ENCODE measurements at regions not wholly inside any gene's neighbourhood (a gene's known extent, or its start where the extent isn't known, plus 50 kb on each side); places are given as distances from the start of the nearest gene placed in this dataset.
"Not testable (repeated sequence)": the region's sequence is repeated elsewhere in the genome, so short reads cannot be mapped to it uniquely, and the experiment has no call there.

- DNase-seq (ENCODE audit: extremely low spot score, insufficient read length, low read depth), result no peak
- FAIRE-seq, result no peak
Measured at GRCh38 chr14:29982171-29982570, 54.5 kb upstream of the PRKD1 start.

- FAIRE-seq, result no peak
- DNase-seq (ENCODE audit: extremely low spot score, insufficient read length, low read depth), result no peak
Measured at GRCh38 chr14:29982993-29983392, 55.3 kb upstream of the PRKD1 start.

GRCh38 chr14:29990344-29990857 lies 62.8 kb upstream of the PRKD1 start:
- not testable (repeated sequence) for DNase-seq (ENCODE audit: extremely low spot score, insufficient read length, low read depth); FAIRE-seq

- DNase-seq (ENCODE audit: extremely low spot score, insufficient read length, low read depth) (no peak), FAIRE-seq (no peak)
Measured at GRCh38 chr14:29990993-29991392, 63.3 kb upstream of the PRKD1 start.

- FAIRE-seq (no peak), DNase-seq (ENCODE audit: extremely low spot score, insufficient read length, low read depth) (no peak)
Measured at GRCh38 chr14:29993143-29993542, 65.5 kb upstream of the PRKD1 start.

GRCh38 chr14:29999013-29999539 lies 71.4 kb upstream of the PRKD1 start:
- DNase-seq (ENCODE audit: extremely low spot score, insufficient read length, low read depth) (no peak), FAIRE-seq (no peak)

- DNase-seq (ENCODE audit: extremely low spot score, insufficient read length, low read depth), result no peak
- FAIRE-seq, result no peak
Measured at GRCh38 chr14:30002859-30003258, 75.2 kb upstream of the PRKD1 start.

GRCh38 chr14:30005114-30005808 lies 77.6 kb upstream of the PRKD1 start:
- FAIRE-seq, result peak; percentile 48
- DNase-seq (ENCODE audit: extremely low spot score, insufficient read length, low read depth), result peak; percentile 2

GRCh38 chr14:30006695-30007094 lies 79.0 kb upstream of the PRKD1 start:
- DNase-seq (ENCODE audit: extremely low spot score, insufficient read length, low read depth) (no peak), FAIRE-seq (no peak)

GRCh38 chr14:30015489-30015888 lies 87.8 kb upstream of the PRKD1 start:
- FAIRE-seq (no peak), DNase-seq (ENCODE audit: extremely low spot score, insufficient read length, low read depth) (no peak)

- DNase-seq (ENCODE audit: extremely low spot score, insufficient read length, low read depth) (no peak), FAIRE-seq (no peak)
Measured at GRCh38 chr14:30016002-30016401, 88.4 kb upstream of the PRKD1 start.

- no peak for DNase-seq (ENCODE audit: extremely low spot score, insufficient read length, low read depth)
- no peak for FAIRE-seq
Measured at GRCh38 chr14:30017370-30017993, 89.8 kb upstream of the PRKD1 start.

- FAIRE-seq, result no peak
- DNase-seq (ENCODE audit: extremely low spot score, insufficient read length, low read depth), result no peak
Measured at GRCh38 chr14:30020271-30020670, 92.6 kb upstream of the PRKD1 start.

- FAIRE-seq (no peak), DNase-seq (ENCODE audit: extremely low spot score, insufficient read length, low read depth) (no peak)
Measured at GRCh38 chr14:30020687-30021086, 93.0 kb upstream of the PRKD1 start.

- FAIRE-seq; DNase-seq (ENCODE audit: extremely low spot score, insufficient read length, low read depth): not testable (repeated sequence)
Measured at GRCh38 chr14:30023350-30023749, 95.7 kb upstream of the PRKD1 start.

GRCh38 chr14:30034152-30034551 lies 106.5 kb upstream of the PRKD1 start:
- FAIRE-seq (no peak), DNase-seq (ENCODE audit: extremely low spot score, insufficient read length, low read depth) (no peak)

GRCh38 chr14:30035361-30035760 lies 107.7 kb upstream of the PRKD1 start:
- DNase-seq (ENCODE audit: extremely low spot score, insufficient read length, low read depth), result no peak
- no peak for FAIRE-seq

- DNase-seq (ENCODE audit: extremely low spot score, insufficient read length, low read depth) (no peak), FAIRE-seq (no peak)
Measured at GRCh38 chr14:30045720-30046119, 118.1 kb upstream of the PRKD1 start.

- DNase-seq (ENCODE audit: extremely low spot score, insufficient read length, low read depth) (no peak), FAIRE-seq (no peak)
Measured at GRCh38 chr14:30053103-30053502, 125.5 kb upstream of the PRKD1 start.

GRCh38 chr14:30054201-30054600 lies 126.6 kb upstream of the PRKD1 start:
- DNase-seq (ENCODE audit: extremely low spot score, insufficient read length, low read depth), result no peak
- no peak for FAIRE-seq

GRCh38 chr14:30058401-30058800 lies 130.8 kb upstream of the PRKD1 start:
- DNase-seq (ENCODE audit: extremely low spot score, insufficient read length, low read depth) (no peak), FAIRE-seq (no peak)
